ENCODE measurements at regions not wholly inside any gene's neighbourhood (a gene's known extent, or its start where the extent isn't known, plus 50 kb on each side); places are given as distances from the start of the nearest gene placed in this dataset.

- CTCF ChIA-PET (ENCODE audit: partially characterized antibody), result no interaction called here
- no peaks in the 10 kb centered on the region for H3K9me3 ChIP-seq (ENCODE audit: control insufficient read depth in 1 of 2, low read length in 2 of 2)
- no peaks in the 10 kb centered on the region for H3K4me1 ChIP-seq (ENCODE audit: insufficient read depth, low read length)
- intact Hi-C loops (cut with micrococcal nuclease), result no loop called here
- Mint-ChIP-seq H3K4me3 (no peak overlapping the region), H3K9me3 (peaks cover 0 to 6% (median under 1%) of the 10 kb centered on the region in 8 donors), H3K4me1 (no peaks in the 10 kb centered on the region), H3K27ac (no peak overlapping the region), H3K36me3 (no peaks in the 10 kb centered on the region), H3K27me3 (no peaks in the 10 kb centered on the region)
- no peak overlapping the region for H3K4me3 ChIP-seq (ENCODE audit: low read length in 2 of 2)
- no peaks in the 10 kb centered on the region for H3K36me3 ChIP-seq (ENCODE audit: insufficient read depth, low read length)
- H3K27ac ChIP-seq (ENCODE audit: low read depth, low read length), result no peak overlapping the region
- POLR2A ChIA-PET (ENCODE audit: partially characterized antibody), result no interaction called here
- DNase-seq, result no peak
- H3K27me3 ChIP-seq (ENCODE audit: insufficient read depth, low read length), result no peaks in the 10 kb centered on the region
These were observed 1588.2 kb downstream of the SI start for GRCh38 chr3:163490119-163490518.

GRCh38 chr3:163482695-163483094 is 1595.6 kb downstream of the SI start:
- H3K4me1 ChIP-seq (ENCODE audit: insufficient read depth, low read length), result no peaks in the 10 kb centered on the region
- DNase-seq, result no peak
- no peaks in the 10 kb centered on the region for H3K27me3 ChIP-seq (ENCODE audit: insufficient read depth, low read length)
- H3K36me3 ChIP-seq (ENCODE audit: insufficient read depth, low read length), result no peaks in the 10 kb centered on the region
- H3K4me3 ChIP-seq (ENCODE audit: low read length in 2 of 2), result no peak overlapping the region
- CTCF ChIA-PET (ENCODE audit: partially characterized antibody), result no interaction called here
- H3K27ac ChIP-seq (ENCODE audit: low read depth, low read length), result no peak overlapping the region
- Mint-ChIP-seq H3K36me3 (no peaks in the 10 kb centered on the region), H3K27me3 (no peaks in the 10 kb centered on the region), H3K27ac (no peak overlapping the region), H3K9me3 (peaks cover 0 to 14% (median 6%) of the 10 kb centered on the region in 8 donors), H3K4me1 (no peaks in the 10 kb centered on the region), H3K4me3 (no peak overlapping the region)
- H3K9me3 ChIP-seq (ENCODE audit: control insufficient read depth in 1 of 2, low read length in 2 of 2), result no peaks in the 10 kb centered on the region
- intact Hi-C loops (cut with micrococcal nuclease), result no loop called here
- POLR2A ChIA-PET (ENCODE audit: partially characterized antibody), result no interaction called here

- H3K4me3 Mint-ChIP-seq, result no peak overlapping the region
These were observed 1596.6 kb downstream of the SI start for GRCh38 chr3:163481738-163482137.

GRCh38 chr3:163476179-163476578 is 1602.1 kb downstream of the SI start:
- Histone ChIP-seq H3K4me1 (ENCODE audit: insufficient read depth, low read length) (no peaks in the 10 kb centered on the region), H3K4me3 (ENCODE audit: low read length in 2 of 2) (no peak overlapping the region), H3K27ac (ENCODE audit: low read depth, low read length) (no peak overlapping the region), H3K27me3 (ENCODE audit: insufficient read depth, low read length) (no peaks in the 10 kb centered on the region), H3K9me3 (ENCODE audit: control insufficient read depth in 1 of 2, low read length in 2 of 2) (no peaks in the 10 kb centered on the region), H3K36me3 (ENCODE audit: insufficient read depth, low read length) (no peaks in the 10 kb centered on the region)
- no peaks in the 10 kb centered on the region for H3K27me3 Mint-ChIP-seq
- ChIA-PET POLR2A (ENCODE audit: partially characterized antibody) (no interaction called here), CTCF (ENCODE audit: partially characterized antibody) (no interaction called here)
- H3K4me3 Mint-ChIP-seq, result no peak overlapping the region
- H3K9me3 Mint-ChIP-seq, result peaks cover 0 to 14% (median 7%) of the 10 kb centered on the region in 8 donors
- intact Hi-C loops (cut with micrococcal nuclease), result no loop called here
- no peak for DNase-seq
- H3K4me1 Mint-ChIP-seq, result no peaks in the 10 kb centered on the region
- H3K36me3 Mint-ChIP-seq, result no peaks in the 10 kb centered on the region
- H3K27ac Mint-ChIP-seq, result no peak overlapping the region

More at GRCh38 chr3:163481738-163482137, 1596.6 kb downstream of the SI start:
- Histone ChIP-seq H3K27me3 (ENCODE audit: insufficient read depth, low read length) (no peaks in the 10 kb centered on the region), H3K36me3 (ENCODE audit: insufficient read depth, low read length) (no peaks in the 10 kb centered on the region), H3K27ac (ENCODE audit: low read depth, low read length) (no peak overlapping the region), H3K4me3 (ENCODE audit: low read length in 2 of 2) (no peak overlapping the region), H3K9me3 (ENCODE audit: control insufficient read depth in 1 of 2, low read length in 2 of 2) (no peaks in the 10 kb centered on the region), H3K4me1 (ENCODE audit: insufficient read depth, low read length) (no peaks in the 10 kb centered on the region)
- ChIA-PET POLR2A (ENCODE audit: partially characterized antibody) (no interaction called here), CTCF (ENCODE audit: partially characterized antibody) (no interaction called here)
- Mint-ChIP-seq H3K27ac (no peak overlapping the region), H3K4me1 (no peaks in the 10 kb centered on the region), H3K27me3 (no peaks in the 10 kb centered on the region), H3K36me3 (no peaks in the 10 kb centered on the region), H3K9me3 (peaks cover 0 to 14% (median 6%) of the 10 kb centered on the region in 8 donors)
- intact Hi-C loops (cut with micrococcal nuclease), result no loop called here
- DNase-seq, result no peak

- POLR2A ChIA-PET (ENCODE audit: partially characterized antibody), result no interaction called here
- no peaks in the 10 kb centered on the region for H3K9me3 ChIP-seq (ENCODE audit: control insufficient read depth in 1 of 2, low read length in 2 of 2)
- no peak for DNase-seq
- no peaks in the 10 kb centered on the region for H3K36me3 ChIP-seq (ENCODE audit: insufficient read depth, low read length)
- no peak overlapping the region for H3K27ac ChIP-seq (ENCODE audit: low read depth, low read length)
- no peaks in the 10 kb centered on the region for H3K4me1 Mint-ChIP-seq
- H3K9me3 Mint-ChIP-seq, result peaks cover 0 to 11% (median 7%) of the 10 kb centered on the region in 8 donors
- no peaks in the 10 kb centered on the region for H3K36me3 Mint-ChIP-seq
- intact Hi-C loops (cut with micrococcal nuclease), result no loop called here
- H3K27ac Mint-ChIP-seq, result no peak overlapping the region
- H3K27me3 ChIP-seq (ENCODE audit: insufficient read depth, low read length), result no peaks in the 10 kb centered on the region
- H3K4me1 ChIP-seq (ENCODE audit: insufficient read depth, low read length), result no peaks in the 10 kb centered on the region
- H3K4me3 Mint-ChIP-seq, result no peak overlapping the region
- no peak overlapping the region for H3K4me3 ChIP-seq (ENCODE audit: low read length in 2 of 2)
- H3K27me3 Mint-ChIP-seq, result no peaks in the 10 kb centered on the region
- CTCF ChIA-PET (ENCODE audit: partially characterized antibody), result no interaction called here
These were observed 1603.5 kb downstream of the SI start for GRCh38 chr3:163474766-163475165.

- no peaks in the 10 kb centered on the region for H3K9me3 ChIP-seq (ENCODE audit: control insufficient read depth in 1 of 2, low read length in 2 of 2)
- CTCF ChIA-PET (ENCODE audit: partially characterized antibody), result no interaction called here
- no peak overlapping the region for H3K27ac ChIP-seq (ENCODE audit: low read depth, low read length)
- Mint-ChIP-seq H3K4me1 (no peaks in the 10 kb centered on the region), H3K9me3 (peaks cover 2 to 17% (median 12%) of the 10 kb centered on the region in 8 donors), H3K36me3 (no peaks in the 10 kb centered on the region), H3K27ac (no peak overlapping the region), H3K4me3 (no peak overlapping the region), H3K27me3 (no peaks in the 10 kb centered on the region)
- no peaks in the 10 kb centered on the region for H3K4me1 ChIP-seq (ENCODE audit: insufficient read depth, low read length)
- intact Hi-C loops (cut with micrococcal nuclease), result no loop called here
- H3K36me3 ChIP-seq (ENCODE audit: insufficient read depth, low read length), result no peaks in the 10 kb centered on the region
- POLR2A ChIA-PET (ENCODE audit: partially characterized antibody), result no interaction called here
- no peaks in the 10 kb centered on the region for H3K27me3 ChIP-seq (ENCODE audit: insufficient read depth, low read length)
- no peak for DNase-seq
- H3K4me3 ChIP-seq (ENCODE audit: low read length in 2 of 2), result no peak overlapping the region
These were observed 1609.6 kb downstream of the SI start for GRCh38 chr3:163468531-163469335.

GRCh38 chr3:163462446-163462845 is 1615.8 kb downstream of the SI start:
- Mint-ChIP-seq H3K27ac (no peak overlapping the region), H3K4me3 (no peak overlapping the region), H3K4me1 (no peaks in the 10 kb centered on the region), H3K27me3 (no peaks in the 10 kb centered on the region), H3K9me3 (peaks cover 0 to 9% (median 5%) of the 10 kb centered on the region in 8 donors), H3K36me3 (no peaks in the 10 kb centered on the region)
- intact Hi-C loops (cut with micrococcal nuclease), result no loop called here
- no peak overlapping the region for H3K27ac ChIP-seq (ENCODE audit: low read depth, low read length)
- no peaks in the 10 kb centered on the region for H3K36me3 ChIP-seq (ENCODE audit: insufficient read depth, low read length)
- CTCF ChIA-PET (ENCODE audit: partially characterized antibody), result no interaction called here
- H3K4me1 ChIP-seq (ENCODE audit: insufficient read depth, low read length), result no peaks in the 10 kb centered on the region
- POLR2A ChIA-PET (ENCODE audit: partially characterized antibody), result no interaction called here
- no peak for DNase-seq
- H3K27me3 ChIP-seq (ENCODE audit: insufficient read depth, low read length), result no peaks in the 10 kb centered on the region
- no peak overlapping the region for H3K4me3 ChIP-seq (ENCODE audit: low read length in 2 of 2)
- no peaks in the 10 kb centered on the region for H3K9me3 ChIP-seq (ENCODE audit: control insufficient read depth in 1 of 2, low read length in 2 of 2)

Measured in CD4-positive, alpha-beta memory T cell (primary cell).